GM21576 (cell line): ENCODE measurements at regions not wholly inside any gene's neighbourhood (a gene's known extent, or its start where the extent isn't known, plus 50 kb on each side); places are given as distances from the start of the nearest gene placed in this dataset.

Experiments used
- ATAC-seq: cut with Tn5 transposase; IDR thresholded peaks from one replicate; pipeline ENCODE4 v1.9.1; 2021; ENCODE audit warnings: mild to moderate bottlenecking, moderate library complexity; ENCODE audit not compliant: unreplicated experiment

GRCh38 chr5:68528821-68529273 is 313.3 kb downstream of the PIK3R1 start:
- ATAC-seq: no peak

- ATAC-seq: no peak
These were observed 314.0 kb downstream of the PIK3R1 start for GRCh38 chr5:68529581-68529980.

- ATAC-seq: no peak
These were observed 316.4 kb downstream of the PIK3R1 start for GRCh38 chr5:68531970-68532369.

- no peak for ATAC-seq
These were observed 317.5 kb downstream of the PIK3R1 start for GRCh38 chr5:68533051-68533450.

GRCh38 chr5:68533571-68534084 is 318.1 kb downstream of the PIK3R1 start:
- no peak for ATAC-seq

- no peak for ATAC-seq
These were observed 318.8 kb downstream of the PIK3R1 start for GRCh38 chr5:68534131-68534940.

GRCh38 chr5:68534956-68535520 is 319.5 kb downstream of the PIK3R1 start:
- ATAC-seq: no peak

- ATAC-seq: no peak
These were observed 323.4 kb downstream of the PIK3R1 start for GRCh38 chr5:68538814-68539420.

GRCh38 chr5:68540798-68541590 is 325.4 kb downstream of the PIK3R1 start:
- no peak for ATAC-seq

GRCh38 chr5:68542207-68542606 is 326.7 kb downstream of the PIK3R1 start:
- ATAC-seq: no peak

- no peak for ATAC-seq
These were observed 327.7 kb downstream of the PIK3R1 start for GRCh38 chr5:68543212-68543611.

- no peak for ATAC-seq
These were observed 328.6 kb downstream of the PIK3R1 start for GRCh38 chr5:68544091-68544647.

GRCh38 chr5:68544648-68545552 is 329.3 kb downstream of the PIK3R1 start:
- no peak for ATAC-seq

GRCh38 chr5:68545636-68546295 is 330.2 kb downstream of the PIK3R1 start:
- no peak for ATAC-seq

- no peak for ATAC-seq
These were observed 331.5 kb downstream of the PIK3R1 start for GRCh38 chr5:68547056-68547455.

GRCh38 chr5:68547622-68548021 is 332.1 kb downstream of the PIK3R1 start:
- ATAC-seq: no peak

GRCh38 chr5:68548959-68549676 is 333.6 kb downstream of the PIK3R1 start:
- ATAC-seq: no peak

GRCh38 chr5:68550015-68550414 is 334.5 kb downstream of the PIK3R1 start:
- no peak for ATAC-seq

GRCh38 chr5:68551436-68551835 is 335.9 kb downstream of the PIK3R1 start:
- no peak for ATAC-seq
